K562 (cell line): ENCODE measurements at regions not wholly inside any gene's neighbourhood (a gene's known extent, or its start where the extent isn't known, plus 50 kb on each side); places are given as distances from the start of the nearest gene placed in this dataset.

Experiments used
- ATAC-seq: fragments of 200-7000 bp; cut with Tn5 transposase; 3 replicates; pipeline ENCODE4 v1.9.1; 2020; ENCODE audit warnings: moderate library complexity
- BruUV-seq: library from RNA; stranded (reverse); fragments of 400-500 nt; replicated peaks from 2 replicates; lab custom pipeline; 2021; lab: Mats Ljungman, UMichigan
- CTCF ChIA-PET: fragments of 300-600 bp; formaldehyde crosslinking; extraction: SDS; loops from one replicate; lab custom pipeline; 2021; ENCODE audit warnings: low intra/inter-chr PET ratio; lab: Yijun Ruan, JAX
- POLR2A ChIA-PET: fragments of 300-600, 350-650 bp; sonication (Branson Sonifier 250); formaldehyde crosslinking; extraction: SDS; loops from one replicate; lab custom pipeline; 2021; ENCODE audit warnings: antibody characterized with exemption, inconsistent platforms; lab: Yijun Ruan, JAX
- DNase-seq, 4 experiments: peaks; one replicate each; pipeline versions ENCODE4 v3.0.0 to v3.0.0-alpha.2; 2011 to 2018; ENCODE audit warnings: low spot score in 3 of 4, mixed read lengths in 3 of 4; ENCODE audit errors: extremely low read depth in 1 of 4
- FAIRE-seq: peaks from 2 replicates; lab custom pipeline; 2011; peaks lifted over from hg19 to GRCh38; lab: Jason Lieb, UNC
- H2AFZ ChIP-seq: 2 replicates; pipeline ENCODE4 v1.6.0; 2011; ENCODE audit warnings: low read depth, low read length, control low read depth, inconsistent platforms
- H3K27ac ChIP-seq: fragments of 200-600 bp; 3 replicates; pipeline ENCODE4 v1.8.0; 2011; ENCODE audit warnings: low read depth, mild to moderate bottlenecking, control low read depth, inconsistent platforms, low read length, moderate library complexity, mixed read lengths; ENCODE audit errors: extremely low read depth
- H3K27me3 ChIP-seq, 2 experiments: fragments of 300-600 bp in 1 of 2; 2 replicates in 1 of 2; 3 replicates in 1 of 2; pipeline versions ENCODE4 v1.6.0 to v1.8.0; 2011; ENCODE audit warnings: inconsistent platforms in 2 of 2, low read length in 2 of 2, mild to moderate bottlenecking in 1 of 2, mixed read lengths in 1 of 2, moderate library complexity in 1 of 2; ENCODE audit not compliant: control insufficient read depth in 2 of 2, insufficient read depth in 2 of 2
- H3K36me3 ChIP-seq: fragments of 300-600 bp; 3 replicates; pipeline ENCODE4 v1.8.0; 2011; ENCODE audit warnings: mild to moderate bottlenecking, low read length, inconsistent platforms; ENCODE audit not compliant: control insufficient read depth, insufficient read depth
- H3K4me1 ChIP-seq, 2 experiments: fragments of 200-600 bp in 1 of 2; replicated peaks in 1 of 2; 2 replicates in 1 of 2; 3 replicates in 1 of 2; pipeline versions ENCODE4 v1.5.1 to v1.8.0; 2011; ENCODE audit warnings: inconsistent platforms in 2 of 2, low read length in 2 of 2, mild to moderate bottlenecking in 1 of 2, mixed read lengths in 1 of 2, moderate library complexity in 1 of 2; ENCODE audit not compliant: control insufficient read depth in 2 of 2, insufficient read depth in 2 of 2
- H3K4me2 ChIP-seq: 2 replicates; pipeline ENCODE4 v1.6.1; 2011; ENCODE audit warnings: low read length, control low read depth, inconsistent platforms, mixed read lengths; ENCODE audit not compliant: insufficient read depth
- H3K4me3 ChIP-seq: fragments of 200-600 bp; sonication (generic), shearing (Covaris generic); 2 replicates; pipeline ENCODE4 v1.5.1; 2016; ENCODE audit warnings: control low read depth, inconsistent platforms
- H3K79me2 ChIP-seq: fragments of 200-600 bp; 3 replicates; pipeline ENCODE4 v1.8.0; 2011; ENCODE audit warnings: low read length, inconsistent platforms; ENCODE audit not compliant: control insufficient read depth, insufficient read depth
- H3K9ac ChIP-seq, 2 experiments: 2 replicates each; pipeline versions ENCODE4 v1.6.0 to v1.6.1; 2011; ENCODE audit warnings: low read depth in 2 of 2, low read length in 2 of 2, control low read depth in 1 of 2, inconsistent platforms in 1 of 2, mild to moderate bottlenecking in 1 of 2, mixed read lengths in 1 of 2; ENCODE audit not compliant: insufficient read depth in 1 of 2
- H3K9me1 ChIP-seq: one replicate; pipeline ENCODE4 v1.6.0; 2011; ENCODE audit warnings: inconsistent platforms, mild to moderate bottlenecking, low read length, moderate library complexity; ENCODE audit not compliant: control insufficient read depth, insufficient read depth
- H3K9me3 ChIP-seq: replicated peaks from 2 replicates; pipeline ENCODE4 v1.5.1; 2011; ENCODE audit warnings: low read depth, low read length, inconsistent platforms; ENCODE audit not compliant: control insufficient read depth, insufficient read depth
- H4K20me1 ChIP-seq: replicated peaks from 2 replicates; pipeline ENCODE4 v1.6.1; 2011; ENCODE audit warnings: low read length, inconsistent platforms, mixed read lengths; ENCODE audit not compliant: control insufficient read depth, insufficient read depth
- ADNP ChIP-seq: fragments of 200-800 bp; sonication (Bioruptor generic); IDR thresholded peaks from 2 replicates; pipeline ENCODE4 v1.6.1; 2016; ENCODE audit warnings: missing genetic modification characterization, missing compliant biosample characterization
- ATF6 ChIP-seq: sonication (generic); formaldehyde crosslinking; IDR thresholded peaks from 2 replicates; pipeline ENCODE4 v1.4.0; 2020; ENCODE audit warnings: mild to moderate bottlenecking, missing genetic modification reagents
- NCOA1 ChIP-seq: fragments of 450-650 bp; IDR thresholded peaks from 2 replicates; pipeline ENCODE4 v1.6.1; 2016; ENCODE audit warnings: low read depth
- PHF8 ChIP-seq: fragments of 200-600 bp; sonication (generic); IDR thresholded peaks from 2 replicates; pipeline ENCODE4 v1.6.1; 2012; ENCODE audit warnings: mixed run types, mild to moderate bottlenecking, inconsistent platforms, low read length, moderate library complexity, borderline replicate concordance
- POLR3A ChIP-seq: IDR thresholded peaks from 2 replicates; pipeline ENCODE4 v1.6.1; 2011; ENCODE audit warnings: borderline replicate concordance, mild to moderate bottlenecking, moderate library complexity; ENCODE audit not compliant: insufficient read length, insufficient read depth; ENCODE audit errors: extremely low read depth
- PTRF ChIP-seq: fragments of 450-650 bp; IDR thresholded peaks from 2 replicates; pipeline ENCODE4 v1.6.1; 2016; ENCODE audit warnings: mild to moderate bottlenecking, missing genetic modification characterization, missing compliant biosample characterization
- RFX5 ChIP-seq: IDR thresholded peaks from 2 replicates; pipeline ENCODE4 v1.6.1; 2011; ENCODE audit warnings: low read depth, mild to moderate bottlenecking, improper control_type of control experiment, low read length
- TAF7 ChIP-seq: fragments of 450-650 bp; IDR thresholded peaks from 2 replicates; pipeline ENCODE4 v1.6.1; 2016; ENCODE audit warnings: missing genetic modification characterization, missing compliant biosample characterization
- ZC3H11A ChIP-seq: IDR thresholded peaks from 2 replicates; pipeline ENCODE4 v1.6.1; 2012; ENCODE audit warnings: low read depth, low read length, improper control_type of control experiment
- ZFP30 ChIP-seq: fragments of 250-450 bp; sonication (Bioruptor Pico); IDR thresholded peaks from 2 replicates; pipeline ENCODE4 v1.8.0; 2022; ENCODE audit warnings: moderate library complexity, mild to moderate bottlenecking, inconsistent platforms, borderline replicate concordance
- ZNF121 ChIP-seq: sonication (generic); formaldehyde crosslinking; conservative IDR thresholded peaks from 2 replicates; pipeline ENCODE4 v1.8.0; 2022; ENCODE audit warnings: missing genetic modification reagents
- ZNF24 ChIP-seq: fragments of 450-650 bp; IDR thresholded peaks from 2 replicates; pipeline ENCODE4 v1.6.1; 2016
- ZNF766 ChIP-seq: fragments of 200-800 bp; sonication (Bioruptor generic); conservative IDR thresholded peaks from 2 replicates; pipeline ENCODE4 v1.6.1; 2016; ENCODE audit warnings: missing genetic modification characterization, missing compliant biosample characterization
- WGBS: fragments of 100-300 bp; shearing (Covaris generic); methylation state at CpG from one replicate; pipeline ENCODE4 v1.1.6; 2016; ENCODE audit warnings: low coverage, mixed read lengths; ENCODE audit not compliant: insufficient coverage; ENCODE audit errors: missing lambda C conversion rate; 5-methylcytosine and 5-hydroxymethylcytosine counted together
- in situ Hi-C: fragments of 300-500 bp; cut with MboI; formaldehyde crosslinking; loops from 4 replicates; pipeline ENCODE4 v1.15.0; 2018; ENCODE audit warnings: inconsistent platforms, mixed read lengths
- intact Hi-C: fragments of 100-400 bp; cut with micrococcal nuclease; formaldehyde crosslinking; loops from 2 replicates; pipeline ENCODE4 v1.14.2; 2022
- TF ChIP-seq, protein P1 (sequence below): fragments of 150-350 bp; conservative IDR thresholded peaks from 2 replicates; pipeline ENCODE4 v1.6.1; 2014; ENCODE audit warnings: low read length

GRCh38 chr1:229167318-229167717, 103.6 kb upstream of the RAB4A start:
- 0% methylated on average over 4 of the region's 4 CpGs for WGBS
- BruUV-seq = no TSS peak

DNA sequence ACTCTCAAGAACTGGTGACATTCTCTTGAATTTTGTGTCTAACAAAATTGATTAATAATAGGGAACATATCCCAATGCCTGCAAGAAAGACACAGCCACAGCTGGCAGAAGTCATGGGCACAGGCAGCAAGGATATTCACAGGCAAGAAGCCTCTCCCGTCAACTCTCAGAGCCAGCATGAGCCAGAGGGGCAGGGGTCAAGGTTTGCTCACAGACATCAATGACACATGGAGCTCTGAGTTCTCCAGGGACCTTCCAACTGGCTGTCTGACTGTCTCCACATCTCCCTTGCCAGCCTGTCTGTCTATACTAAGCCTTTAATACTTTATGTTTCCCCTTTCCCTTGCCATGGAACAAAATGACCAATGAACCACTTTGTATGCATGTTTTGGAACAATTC, 101.5 kb upstream of the RAB4A start:
- DNase-seq (no peak), FAIRE-seq (no peak), ATAC-seq (no peak)
- WGBS = 0% methylated on average over 1 of the region's 1 CpG
- H3K4me1 ChIP-seq = no peaks in the 10 kb centered on the region
- no peak overlapping the region for H2AFZ ChIP-seq
- H3K79me2 ChIP-seq = no peaks in the 10 kb centered on the region
- intact Hi-C loops = no loop called here
- no peak overlapping the region for H3K4me2 ChIP-seq
- ChIA-PET POLR2A (interaction anchor here (0.6 kb wide), 1 partner anchor 61 kb away, joined by 3 read pairs; no protein-coding TSS in a partner anchor), CTCF (no interaction called here)
- no peaks in the 10 kb centered on the region for H4K20me1 ChIP-seq
- in situ Hi-C loops = no loop called here
- H3K9me1 ChIP-seq = no peaks in the 10 kb centered on the region
- no peak overlapping the region for H3K9ac ChIP-seq
- H3K9me3 ChIP-seq = no peaks in the 10 kb centered on the region
- no peak for TF ChIP-seq ZFP30 (CRISPR knock-in tag)
- TF ChIP-seq ZC3H11A = no peak
- no peak for TF ChIP-seq PTRF (tag)
- no peak for TF ChIP-seq ATF6 (CRISPR knock-in tag)
- no peak for TF ChIP-seq NCOA1
- no peak for TF ChIP-seq POLR3A
- TF ChIP-seq, protein P1, sequence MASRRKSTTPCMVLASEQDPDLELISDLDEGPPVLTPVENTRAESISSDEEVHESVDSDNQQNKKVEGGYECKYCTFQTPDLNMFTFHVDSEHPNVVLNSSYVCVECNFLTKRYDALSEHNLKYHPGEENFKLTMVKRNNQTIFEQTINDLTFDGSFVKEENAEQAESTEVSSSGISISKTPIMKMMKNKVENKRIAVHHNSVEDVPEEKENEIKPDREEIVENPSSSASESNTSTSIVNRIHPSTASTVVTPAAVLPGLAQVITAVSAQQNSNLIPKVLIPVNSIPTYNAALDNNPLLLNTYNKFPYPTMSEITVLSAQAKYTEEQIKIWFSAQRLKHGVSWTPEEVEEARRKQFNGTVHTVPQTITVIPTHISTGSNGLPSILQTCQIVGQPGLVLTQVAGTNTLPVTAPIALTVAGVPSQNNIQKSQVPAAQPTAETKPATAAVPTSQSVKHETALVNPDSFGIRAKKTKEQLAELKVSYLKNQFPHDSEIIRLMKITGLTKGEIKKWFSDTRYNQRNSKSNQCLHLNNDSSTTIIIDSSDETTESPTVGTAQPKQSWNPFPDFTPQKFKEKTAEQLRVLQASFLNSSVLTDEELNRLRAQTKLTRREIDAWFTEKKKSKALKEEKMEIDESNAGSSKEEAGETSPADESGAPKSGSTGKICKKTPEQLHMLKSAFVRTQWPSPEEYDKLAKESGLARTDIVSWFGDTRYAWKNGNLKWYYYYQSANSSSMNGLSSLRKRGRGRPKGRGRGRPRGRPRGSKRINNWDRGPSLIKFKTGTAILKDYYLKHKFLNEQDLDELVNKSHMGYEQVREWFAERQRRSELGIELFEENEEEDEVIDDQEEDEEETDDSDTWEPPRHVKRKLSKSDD = no peak
- H3K27me3 ChIP-seq = peaks cover 38 to 62% of the 10 kb centered on the region in 2 experiments
- no TSS peak for BruUV-seq
- H3K27ac ChIP-seq = no peak overlapping the region
- no peaks in the 10 kb centered on the region for H3K36me3 ChIP-seq
- H3K4me3 ChIP-seq = no peak overlapping the region

More at GRCh38 chr1:229167318-229167717, 103.6 kb upstream of the RAB4A start:
- no peaks in the 10 kb centered on the region for H3K9me1 ChIP-seq
- no peak overlapping the region for H3K4me3 ChIP-seq
- no peak overlapping the region for H3K27ac ChIP-seq
- H4K20me1 ChIP-seq = no peaks in the 10 kb centered on the region
- CTCF ChIA-PET = no interaction called here
- intact Hi-C loops (no loop called here), in situ Hi-C loops (no loop called here)
- H3K9ac ChIP-seq = no peak overlapping the region
- DNase-seq (no peak), ATAC-seq (no peak), FAIRE-seq (no peak)
- peaks cover 39 to 62% of the 10 kb centered on the region in 2 experiments for H3K27me3 ChIP-seq
- POLR2A ChIA-PET = interaction anchor here (1.3 kb wide), 1 partner anchor 135 kb away, joined by 3 read pairs; no protein-coding TSS in a partner anchor
- no peak overlapping the region for H3K4me2 ChIP-seq
- H2AFZ ChIP-seq = no peak overlapping the region
- H3K79me2 ChIP-seq = no peaks in the 10 kb centered on the region
- no peaks in the 10 kb centered on the region for H3K9me3 ChIP-seq
- no peaks in the 10 kb centered on the region for H3K4me1 ChIP-seq
- no peaks in the 10 kb centered on the region for H3K36me3 ChIP-seq
- TF ChIP-seq ZC3H11A (no peak), ZNF121 (CRISPR knock-in tag) (no peak), ZNF766 (no peak), TAF7 (tag) (no peak), ADNP (tag) (no peak), ZNF24 (no peak), RFX5 (no peak), PHF8 (no peak)
